ENCODE measurements at regions not wholly inside any gene's neighbourhood (a gene's known extent, or its start where the extent isn't known, plus 50 kb on each side); places are given as distances from the start of the nearest gene placed in this dataset.

DNA sequence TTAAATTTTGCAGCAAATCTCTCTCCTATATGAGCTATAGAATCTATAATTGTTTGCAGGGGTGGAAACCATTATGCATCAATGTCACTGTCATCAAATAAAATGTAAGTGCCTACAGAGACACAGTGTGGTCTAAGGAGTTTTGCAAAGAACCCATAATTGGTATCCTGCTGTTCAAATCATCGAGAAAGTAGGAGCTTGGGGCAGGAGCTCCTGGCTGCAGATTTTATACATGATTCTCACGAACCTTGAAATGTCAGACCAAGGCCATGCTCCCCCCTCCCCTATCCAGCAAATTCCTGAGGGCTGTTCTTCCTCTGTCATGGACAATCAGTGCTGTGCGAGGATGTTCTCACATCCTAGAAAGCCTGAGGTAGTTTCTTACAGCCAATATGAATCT, 119.5 kb upstream of the CYRIA start:
- Histone ChIP-seq H3K27ac (ENCODE audit: low read length) (no peak overlapping the region), H3K4me3 (ENCODE audit: low read length) (no peak overlapping the region), H4K20me1 (ENCODE audit: insufficient read depth, low read length) (no peaks in the 10 kb centered on the region), H3K4me1 (ENCODE audit: low read length) (no peaks in the 10 kb centered on the region), H3K9ac (ENCODE audit: low read length) (no peak overlapping the region), H3K9me3 (ENCODE audit: insufficient read depth, low read length) (no peaks in the 10 kb centered on the region), H3K4me2 (ENCODE audit: low read length) (no peak overlapping the region), H3K27me3 (ENCODE audit: low read depth, low read length) (no peaks in the 10 kb centered on the region), H3K36me3 (replicated peaks; ENCODE audit: low read depth, low read length) (no peaks in the 10 kb centered on the region), H3K79me2 (ENCODE audit: low read length) (no peaks in the 10 kb centered on the region), H2AFZ (ENCODE audit: low read depth, low read length) (no peak overlapping the region)
- no peak for TF ChIP-seq EZH2phosphoT487 (IDR thresholded peaks at IDR 0.05; ENCODE audit: low read depth)
- TF ChIP-seq, protein P1, sequence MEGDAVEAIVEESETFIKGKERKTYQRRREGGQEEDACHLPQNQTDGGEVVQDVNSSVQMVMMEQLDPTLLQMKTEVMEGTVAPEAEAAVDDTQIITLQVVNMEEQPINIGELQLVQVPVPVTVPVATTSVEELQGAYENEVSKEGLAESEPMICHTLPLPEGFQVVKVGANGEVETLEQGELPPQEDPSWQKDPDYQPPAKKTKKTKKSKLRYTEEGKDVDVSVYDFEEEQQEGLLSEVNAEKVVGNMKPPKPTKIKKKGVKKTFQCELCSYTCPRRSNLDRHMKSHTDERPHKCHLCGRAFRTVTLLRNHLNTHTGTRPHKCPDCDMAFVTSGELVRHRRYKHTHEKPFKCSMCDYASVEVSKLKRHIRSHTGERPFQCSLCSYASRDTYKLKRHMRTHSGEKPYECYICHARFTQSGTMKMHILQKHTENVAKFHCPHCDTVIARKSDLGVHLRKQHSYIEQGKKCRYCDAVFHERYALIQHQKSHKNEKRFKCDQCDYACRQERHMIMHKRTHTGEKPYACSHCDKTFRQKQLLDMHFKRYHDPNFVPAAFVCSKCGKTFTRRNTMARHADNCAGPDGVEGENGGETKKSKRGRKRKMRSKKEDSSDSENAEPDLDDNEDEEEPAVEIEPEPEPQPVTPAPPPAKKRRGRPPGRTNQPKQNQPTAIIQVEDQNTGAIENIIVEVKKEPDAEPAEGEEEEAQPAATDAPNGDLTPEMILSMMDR (IDR thresholded peaks at IDR 0.05; ENCODE audit: low read depth, low read length) = no peak

DNA sequence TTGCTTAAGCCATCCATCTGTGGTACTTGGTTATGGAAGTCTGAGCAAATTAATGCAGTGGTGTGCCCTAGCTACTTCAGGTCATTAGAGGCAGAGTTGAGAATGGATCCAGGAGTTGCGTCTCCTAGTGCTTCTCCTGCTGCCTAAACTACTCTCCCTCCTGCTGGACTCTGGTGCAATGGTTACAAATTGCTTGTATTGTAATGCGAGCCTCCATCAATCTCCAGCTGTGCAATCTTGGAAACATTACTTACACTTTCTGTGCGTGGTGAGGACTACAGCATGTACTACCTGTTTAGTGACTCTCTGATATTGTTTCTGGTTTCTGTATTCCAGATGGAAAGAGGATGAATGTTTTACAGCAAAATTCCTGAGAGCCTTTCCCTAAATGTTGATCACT, 119.0 kb upstream of the CYRIA start:
- Histone ChIP-seq H3K4me2 (ENCODE audit: low read length) (no peak overlapping the region), H3K9ac (ENCODE audit: low read length) (no peak overlapping the region), H4K20me1 (ENCODE audit: insufficient read depth, low read length) (no peaks in the 10 kb centered on the region), H3K27ac (ENCODE audit: low read length) (no peak overlapping the region), H2AFZ (ENCODE audit: low read depth, low read length) (no peak overlapping the region), H3K9me3 (ENCODE audit: insufficient read depth, low read length) (no peaks in the 10 kb centered on the region), H3K36me3 (replicated peaks; ENCODE audit: low read depth, low read length) (no peaks in the 10 kb centered on the region), H3K27me3 (ENCODE audit: low read depth, low read length) (no peaks in the 10 kb centered on the region), H3K4me1 (ENCODE audit: low read length) (no peaks in the 10 kb centered on the region), H3K4me3 (ENCODE audit: low read length) (no peak overlapping the region), H3K79me2 (ENCODE audit: low read length) (no peaks in the 10 kb centered on the region)
- TF ChIP-seq, protein P1 (IDR thresholded peaks at IDR 0.05; ENCODE audit: low read depth, low read length) = no peak
- TF ChIP-seq EZH2phosphoT487 (IDR thresholded peaks at IDR 0.05; ENCODE audit: low read depth) = no peak

DNA sequence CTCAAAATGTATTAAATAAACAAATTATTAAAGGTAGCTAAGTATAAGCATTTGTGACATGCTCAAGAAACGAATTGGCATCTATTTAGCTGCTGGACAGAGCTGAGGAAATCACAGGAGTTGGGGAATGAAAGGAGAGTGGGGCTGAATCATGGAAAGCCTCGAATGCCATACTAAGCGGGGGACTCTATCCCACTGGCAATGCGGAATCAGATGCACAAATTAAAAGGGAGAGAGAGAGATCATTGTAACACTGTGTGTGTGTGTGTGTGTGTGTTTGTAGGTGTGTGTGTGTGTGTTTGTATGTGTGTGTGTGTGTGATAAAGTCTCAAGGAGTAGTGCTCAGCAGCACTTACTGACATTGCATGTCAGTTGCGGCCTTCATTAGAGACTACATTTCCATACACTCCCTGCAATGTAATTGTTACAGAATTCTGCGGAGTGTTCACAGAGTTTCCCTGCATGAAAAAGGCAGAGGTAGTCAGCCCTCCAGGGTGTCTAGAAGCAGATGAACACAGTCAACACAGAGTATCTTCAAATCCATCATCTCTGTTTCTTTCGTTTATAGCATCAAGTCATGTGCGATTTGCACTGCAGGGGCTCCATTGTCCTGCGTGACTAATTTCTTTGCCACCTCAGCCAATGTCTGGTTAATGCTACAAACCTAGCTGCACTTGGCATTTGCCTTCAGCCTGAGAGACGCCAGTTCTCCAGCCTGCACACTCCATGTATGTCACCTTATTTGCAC, 111.7 kb upstream of the CYRIA start:
- H2AFZ ChIP-seq (ENCODE audit: low read depth, low read length) = no peak overlapping the region
- no peaks in the 10 kb centered on the region for H3K4me1 ChIP-seq (ENCODE audit: low read length)
- no peaks in the 10 kb centered on the region for H3K9me3 ChIP-seq (ENCODE audit: insufficient read depth, low read length)
- TF ChIP-seq, protein P1 (IDR thresholded peaks at IDR 0.05; ENCODE audit: low read depth, low read length) = no peak
- TF ChIP-seq EZH2phosphoT487 (IDR thresholded peaks at IDR 0.05; ENCODE audit: low read depth) = no peak
- no peak overlapping the region for H3K27ac ChIP-seq (ENCODE audit: low read length)
- no peak overlapping the region for H3K4me2 ChIP-seq (ENCODE audit: low read length)
- H3K79me2 ChIP-seq (ENCODE audit: low read length) = no peaks in the 10 kb centered on the region
- no peaks in the 10 kb centered on the region for H3K36me3 ChIP-seq (replicated peaks; ENCODE audit: low read depth, low read length)
- no peak overlapping the region for H3K4me3 ChIP-seq (ENCODE audit: low read length)
- 0 out of 2 replicates have a peak, but pooled peaks cover 6% of the 10 kb centered on the region for H3K27me3 ChIP-seq (ENCODE audit: low read depth, low read length)
- no peaks in the 10 kb centered on the region for H4K20me1 ChIP-seq (ENCODE audit: insufficient read depth, low read length)
- no peak overlapping the region for H3K9ac ChIP-seq (ENCODE audit: low read length)

DNA sequence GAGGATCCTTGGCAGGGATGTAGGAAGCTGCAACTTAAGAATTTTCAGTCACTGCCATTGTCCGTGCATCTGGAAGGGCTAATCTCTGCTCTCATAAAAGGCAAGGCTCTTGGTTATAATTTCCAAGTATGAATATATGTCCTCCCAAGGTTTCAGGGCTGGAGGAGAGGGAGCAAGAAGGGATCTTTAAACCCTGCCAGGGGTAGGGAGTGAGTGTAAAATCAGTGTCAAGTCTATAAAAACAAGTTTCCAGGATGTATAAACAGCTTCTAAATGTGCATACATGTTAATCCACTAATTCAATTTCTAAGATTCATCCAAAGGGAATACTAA, 110.2 kb upstream of the CYRIA start:
- no peak overlapping the region for H3K9ac ChIP-seq (ENCODE audit: low read length)
- no peak for TF ChIP-seq EZH2phosphoT487 (IDR thresholded peaks at IDR 0.05; ENCODE audit: low read depth)
- H3K36me3 ChIP-seq (replicated peaks; ENCODE audit: low read depth, low read length) = no peaks in the 10 kb centered on the region
- H3K4me2 ChIP-seq (ENCODE audit: low read length) = no peak overlapping the region
- H3K4me1 ChIP-seq (ENCODE audit: low read length) = no peaks in the 10 kb centered on the region
- H3K9me3 ChIP-seq (ENCODE audit: insufficient read depth, low read length) = no peaks in the 10 kb centered on the region
- H3K79me2 ChIP-seq (ENCODE audit: low read length) = no peaks in the 10 kb centered on the region
- H4K20me1 ChIP-seq (ENCODE audit: insufficient read depth, low read length) = no peaks in the 10 kb centered on the region
- no peak overlapping the region for H3K4me3 ChIP-seq (ENCODE audit: low read length)
- no peak overlapping the region for H2AFZ ChIP-seq (ENCODE audit: low read depth, low read length)
- no peak overlapping the region for H3K27ac ChIP-seq (ENCODE audit: low read length)
- peaks cover 13% of the 10 kb centered on the region; the same call in 1 of the 2 replicates for H3K27me3 ChIP-seq (ENCODE audit: low read depth, low read length)
